Activated T-cell treated with anti-CD3 and anti-CD28 coated beads, Interleukin-2, amount 50 U/mL, for 4 hours (primary cell): ENCODE measurements at regions not wholly inside any gene's neighbourhood (a gene's known extent, or its start where the extent isn't known, plus 50 kb on each side); places are given as distances from the start of the nearest gene placed in this dataset.
"Not testable (repeated sequence)": the region's sequence is repeated elsewhere in the genome, so short reads cannot be mapped to it uniquely, and the experiment has no call there.

ENCODE experiments used
- ATAC-seq, 2 donors: fragments of 200-7000 bp; cut with Tn5 transposase; one replicate each; pipeline ENCODE4 v1.10.0; 2021
- DNase-seq: peaks from one replicate; pipeline ENCODE4 v3.0.0-alpha.2; 2020
- H3K27me3 Mint-ChIP-seq: one replicate; pipeline ENCODE4 v1.8.0; 2021; ENCODE audit warnings: low read depth, mixed read lengths
- H3K36me3 Mint-ChIP-seq: one replicate; pipeline ENCODE4 v1.8.0; 2022; ENCODE audit warnings: mixed read lengths; ENCODE audit not compliant: insufficient read depth
- H3K4me1 Mint-ChIP-seq: one replicate; pipeline ENCODE4 v1.8.0; 2021; ENCODE audit warnings: low read depth, mixed read lengths
- H3K4me3 Mint-ChIP-seq: one replicate; pipeline ENCODE4 v1.8.0; 2021; ENCODE audit warnings: mild to moderate bottlenecking, moderate library complexity, mixed read lengths
- H3K9me3 Mint-ChIP-seq: one replicate; pipeline ENCODE4 v1.8.0; 2021; ENCODE audit warnings: mixed read lengths

DNA sequence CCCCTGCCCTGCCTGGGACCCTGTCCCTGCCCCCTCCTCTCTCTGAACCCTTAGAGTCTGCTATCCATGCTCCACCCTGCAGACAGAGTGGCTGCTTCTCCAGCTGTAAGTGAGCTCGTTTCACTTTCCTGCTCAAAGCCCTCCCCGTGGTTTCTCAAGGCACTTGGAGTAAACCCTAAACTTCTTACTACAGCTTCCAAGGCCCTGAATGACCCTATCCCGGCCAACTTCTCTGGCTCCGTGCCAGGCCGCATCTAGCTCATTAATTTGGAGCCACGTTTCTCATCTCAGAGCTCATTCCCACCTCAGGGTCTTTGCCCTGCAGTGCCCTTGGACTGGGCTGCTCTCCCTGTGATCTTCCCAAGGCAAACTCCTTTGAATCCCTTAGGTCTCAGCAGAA is 235.1 kb upstream of the RUNX1 start:
- no peaks in the 10 kb centered on the region for H3K27me3 Mint-ChIP-seq
- H3K9me3 Mint-ChIP-seq = peaks cover 19% of the 10 kb centered on the region
- H3K4me3 Mint-ChIP-seq = no peak overlapping the region
- no peak for DNase-seq
- no peaks in the 10 kb centered on the region for H3K4me1 Mint-ChIP-seq
- ATAC-seq = no peak
- H3K36me3 Mint-ChIP-seq = peaks cover 4% of the 10 kb centered on the region

DNA sequence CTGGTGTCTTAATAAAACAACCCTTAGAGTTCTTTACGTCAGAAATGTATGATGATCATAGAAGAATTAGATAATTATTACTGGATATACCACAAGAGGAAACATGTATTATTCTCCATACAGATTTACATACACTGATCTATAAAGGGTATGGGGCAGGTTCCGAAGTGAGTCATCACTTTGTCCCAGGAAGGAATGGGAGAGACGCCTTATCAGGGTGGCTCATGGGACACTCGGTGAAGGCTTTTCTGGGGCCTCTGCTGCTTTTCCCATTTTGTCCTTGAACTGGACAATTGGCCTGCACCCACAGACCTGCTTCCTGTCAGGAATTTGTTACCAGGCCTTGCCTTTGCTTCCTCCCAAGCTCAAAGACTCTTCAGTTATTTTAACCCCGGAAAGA is 233.8 kb upstream of the RUNX1 start:
- H3K4me3 Mint-ChIP-seq = no peak overlapping the region
- H3K27me3 Mint-ChIP-seq = no peaks in the 10 kb centered on the region
- peaks cover 2% of the 10 kb centered on the region for H3K36me3 Mint-ChIP-seq
- H3K4me1 Mint-ChIP-seq = no peaks in the 10 kb centered on the region
- peaks cover 13% of the 10 kb centered on the region for H3K9me3 Mint-ChIP-seq
- DNase-seq (no peak), ATAC-seq (no peak)

DNA sequence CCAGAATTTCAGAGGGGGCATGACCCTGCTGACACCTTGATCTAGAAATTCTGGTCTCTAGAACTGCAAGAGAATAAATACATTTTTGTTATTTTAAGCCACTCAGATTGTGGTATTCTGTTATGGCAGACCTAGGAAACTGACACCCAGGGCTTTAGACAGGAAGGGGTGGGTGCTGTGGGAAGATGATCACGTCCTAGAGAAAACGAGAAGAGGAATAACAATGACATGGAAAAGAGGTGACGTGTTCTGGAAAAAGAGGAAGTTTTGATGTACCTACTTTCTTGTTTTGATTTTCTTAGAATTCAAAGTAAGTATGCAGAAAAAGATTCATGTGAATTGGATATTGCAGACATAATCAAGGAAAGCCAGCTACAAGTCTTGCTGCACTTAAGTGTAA is 232.9 kb upstream of the RUNX1 start:
- H3K36me3 Mint-ChIP-seq = peaks cover 2% of the 10 kb centered on the region
- no peak for ATAC-seq
- H3K27me3 Mint-ChIP-seq = no peaks in the 10 kb centered on the region
- H3K9me3 Mint-ChIP-seq = peaks cover 6% of the 10 kb centered on the region
- H3K4me3 Mint-ChIP-seq = no peak overlapping the region
- DNase-seq = no peak
- no peaks in the 10 kb centered on the region for H3K4me1 Mint-ChIP-seq

DNA sequence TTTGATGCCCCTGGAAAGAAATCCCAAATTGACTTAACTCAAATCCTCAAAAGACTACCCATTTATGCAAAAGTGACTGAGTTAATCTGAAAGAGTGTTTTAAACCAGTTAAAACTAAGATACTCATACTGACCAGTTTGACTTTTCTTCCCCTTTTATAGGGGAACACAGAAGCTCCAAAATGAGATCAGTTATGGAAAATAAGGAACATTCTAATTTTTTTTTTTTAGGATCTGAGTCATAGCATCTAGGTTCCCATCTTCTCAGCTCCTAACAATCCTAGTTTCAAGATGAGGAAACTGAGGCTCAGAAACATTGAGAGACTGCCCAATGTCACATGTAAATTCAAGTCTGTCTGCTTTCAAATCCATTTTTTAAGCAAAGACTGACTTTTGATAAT is 231.1 kb upstream of the RUNX1 start:
- Mint-ChIP-seq H3K27me3 (no peaks in the 10 kb centered on the region), H3K9me3 (no peaks in the 10 kb centered on the region), H3K36me3 (no peaks in the 10 kb centered on the region), H3K4me3 (no peak overlapping the region), H3K4me1 (no peaks in the 10 kb centered on the region)
- DNase-seq (no peak), ATAC-seq (no peak)

DNA sequence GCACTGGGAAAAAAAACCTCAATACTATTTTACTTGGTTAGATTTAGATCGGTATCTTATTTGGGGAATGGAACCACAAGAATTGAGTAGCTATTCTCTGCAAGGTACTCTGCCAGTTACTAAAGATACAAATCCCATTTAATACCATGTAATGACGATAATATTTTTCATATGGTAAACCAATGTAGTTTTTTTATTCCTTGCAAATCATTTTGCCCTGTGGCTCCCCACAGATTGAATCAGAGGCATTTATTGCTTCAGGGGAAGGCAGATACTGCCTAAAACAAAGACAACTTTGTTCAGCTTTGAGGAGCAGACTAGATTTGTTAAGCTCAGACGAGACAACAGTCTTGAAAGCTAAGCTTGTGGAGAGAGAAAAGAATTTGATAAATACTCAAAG is 226.7 kb upstream of the RUNX1 start:
- no peak for DNase-seq
- H3K4me3 Mint-ChIP-seq = no peak overlapping the region
- H3K27me3 Mint-ChIP-seq = no peaks in the 10 kb centered on the region
- H3K36me3 Mint-ChIP-seq = no peaks in the 10 kb centered on the region
- no peak for ATAC-seq
- peaks cover 5% of the 10 kb centered on the region for H3K9me3 Mint-ChIP-seq
- no peaks in the 10 kb centered on the region for H3K4me1 Mint-ChIP-seq

DNA sequence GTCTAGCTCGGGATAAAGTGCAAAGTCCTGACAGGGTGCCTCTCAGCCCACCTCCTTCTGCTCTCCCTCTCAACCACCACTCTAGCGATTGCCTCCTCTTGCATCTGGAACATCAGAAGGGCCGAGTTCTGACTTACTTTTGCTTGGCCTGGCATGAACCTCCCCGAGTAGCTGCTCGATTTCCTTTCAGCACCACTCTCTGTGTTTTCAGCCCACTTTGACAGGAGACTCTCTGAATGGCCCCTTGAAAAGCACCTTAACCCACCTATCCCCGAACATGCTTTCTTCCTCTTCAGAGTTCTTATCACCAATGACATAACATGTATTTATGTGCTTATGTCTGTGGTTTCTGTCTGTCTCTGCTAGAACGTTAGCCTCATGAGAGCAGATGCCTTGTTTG is 225.8 kb upstream of the RUNX1 start:
- no peaks in the 10 kb centered on the region for H3K4me1 Mint-ChIP-seq
- DNase-seq = no peak
- H3K27me3 Mint-ChIP-seq = no peaks in the 10 kb centered on the region
- no peak overlapping the region for H3K4me3 Mint-ChIP-seq
- ATAC-seq = no peak
- peaks cover 5% of the 10 kb centered on the region for H3K9me3 Mint-ChIP-seq
- no peaks in the 10 kb centered on the region for H3K36me3 Mint-ChIP-seq

DNA sequence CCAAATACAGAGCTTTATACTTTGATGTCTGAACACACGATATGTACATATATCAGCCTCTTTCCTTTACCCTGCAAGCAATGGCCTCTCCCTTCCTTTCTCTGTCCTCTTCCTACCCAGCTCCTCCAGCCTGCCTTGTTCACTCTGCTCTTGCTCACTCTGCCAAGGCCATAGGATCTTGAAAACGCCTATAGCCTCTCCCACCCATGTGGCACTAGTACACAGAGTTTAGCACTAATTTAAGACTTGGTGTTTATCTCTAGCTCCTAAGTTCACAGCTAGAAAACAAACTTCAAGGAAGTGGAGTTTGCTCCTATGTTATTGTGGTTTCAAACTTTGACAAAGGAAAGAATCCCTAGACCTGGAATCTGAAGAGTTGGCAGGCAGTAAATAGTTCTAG is 225.0 kb upstream of the RUNX1 start:
- no peak for ATAC-seq

DNA sequence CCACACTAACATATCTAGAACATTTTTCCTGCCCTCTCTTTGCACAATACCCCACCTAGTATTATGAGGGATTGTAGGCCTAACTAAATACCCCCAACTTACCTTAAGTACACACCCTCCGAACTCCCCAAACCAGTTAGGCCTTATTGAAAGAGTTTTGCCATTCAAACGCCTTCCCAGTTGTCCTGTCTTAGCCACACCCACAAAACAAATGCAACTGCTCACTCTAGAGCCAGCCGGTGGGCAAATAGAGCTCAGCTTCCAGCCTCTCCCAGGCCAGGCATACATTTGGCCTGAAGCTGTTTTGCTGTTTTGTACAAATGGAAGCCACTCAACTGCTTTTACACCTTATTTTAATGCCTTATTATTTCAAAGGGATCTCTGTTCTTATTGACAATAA is 224.2 kb upstream of the RUNX1 start:
- Mint-ChIP-seq H3K4me3 (no peak overlapping the region), H3K36me3 (no peaks in the 10 kb centered on the region), H3K27me3 (no peaks in the 10 kb centered on the region), H3K9me3 (peaks cover 5% of the 10 kb centered on the region), H3K4me1 (no peaks in the 10 kb centered on the region)
- no peak for DNase-seq
- no peak for ATAC-seq

More for the DNA sequence above, 225.0 kb upstream of the RUNX1 start:
- no peaks in the 10 kb centered on the region for H3K36me3 Mint-ChIP-seq
- H3K9me3 Mint-ChIP-seq = peaks cover 5% of the 10 kb centered on the region
- no peak for DNase-seq
- no peaks in the 10 kb centered on the region for H3K27me3 Mint-ChIP-seq
- no peak overlapping the region for H3K4me3 Mint-ChIP-seq
- H3K4me1 Mint-ChIP-seq = no peaks in the 10 kb centered on the region

DNA sequence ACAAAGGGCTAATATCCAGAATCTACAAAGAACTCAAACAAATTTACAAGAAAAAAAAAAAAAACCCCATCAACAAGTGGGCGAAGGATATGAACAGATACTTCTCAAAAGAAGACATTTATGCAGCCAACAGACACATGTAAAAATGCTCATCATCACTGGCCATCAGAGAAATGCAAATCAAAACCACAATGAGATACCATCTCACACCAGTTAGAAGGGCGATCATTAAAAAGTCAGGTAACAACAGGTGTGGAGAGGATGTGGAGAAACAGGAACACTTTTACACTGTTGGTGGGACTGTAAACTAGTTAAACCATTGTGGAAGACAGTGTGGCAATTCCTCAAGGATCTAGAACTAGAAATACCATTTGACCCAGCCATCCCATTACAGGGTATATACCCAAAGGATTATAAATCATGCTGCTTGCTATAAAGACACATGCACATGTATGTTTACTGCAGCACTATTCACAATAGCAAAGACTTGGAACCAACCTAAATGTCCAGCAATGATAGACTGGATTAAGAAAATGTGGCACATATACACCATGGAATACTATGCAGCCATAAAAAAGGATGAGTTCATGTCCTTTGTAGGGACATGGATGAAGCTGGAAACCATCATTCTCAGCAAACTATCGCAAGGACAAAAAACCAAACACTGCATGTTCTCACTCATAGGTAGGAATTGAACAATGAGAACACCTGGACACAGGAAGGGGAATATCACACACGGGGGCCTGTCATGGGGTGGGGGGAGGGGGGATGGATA is 222.4 kb upstream of the RUNX1 start:
- ATAC-seq, DNase-seq, H3K4me1 Mint-ChIP-seq, H3K9me3 Mint-ChIP-seq, H3K36me3 Mint-ChIP-seq, H3K27me3 Mint-ChIP-seq, H3K4me3 Mint-ChIP-seq: not testable (repeated sequence)

DNA sequence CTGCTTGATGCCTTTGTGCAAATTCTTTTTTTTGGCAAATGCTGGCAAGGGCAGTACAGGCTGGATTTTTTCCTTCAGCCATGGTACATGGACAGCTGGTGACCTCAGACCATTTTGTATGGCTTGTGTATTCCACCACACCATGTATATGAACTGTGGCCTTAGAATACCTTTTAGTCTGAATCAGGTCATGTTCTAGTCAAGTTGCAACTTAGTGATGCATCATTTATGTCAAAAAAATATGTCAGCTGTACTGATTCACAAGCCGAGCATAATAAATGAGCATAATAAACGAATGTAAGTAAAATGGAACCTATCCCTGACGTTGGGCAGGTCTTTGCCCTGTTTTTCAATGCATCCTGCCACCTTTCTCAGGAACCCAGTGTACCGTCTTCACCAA is 219.7 kb upstream of the RUNX1 start:
- H3K27me3 Mint-ChIP-seq = no peaks in the 10 kb centered on the region
- H3K4me3 Mint-ChIP-seq = no peak overlapping the region
- no peaks in the 10 kb centered on the region for H3K4me1 Mint-ChIP-seq
- DNase-seq = no peak
- H3K36me3 Mint-ChIP-seq = no peaks in the 10 kb centered on the region
- peaks cover 5% of the 10 kb centered on the region for H3K9me3 Mint-ChIP-seq
- ATAC-seq = no peak

DNA sequence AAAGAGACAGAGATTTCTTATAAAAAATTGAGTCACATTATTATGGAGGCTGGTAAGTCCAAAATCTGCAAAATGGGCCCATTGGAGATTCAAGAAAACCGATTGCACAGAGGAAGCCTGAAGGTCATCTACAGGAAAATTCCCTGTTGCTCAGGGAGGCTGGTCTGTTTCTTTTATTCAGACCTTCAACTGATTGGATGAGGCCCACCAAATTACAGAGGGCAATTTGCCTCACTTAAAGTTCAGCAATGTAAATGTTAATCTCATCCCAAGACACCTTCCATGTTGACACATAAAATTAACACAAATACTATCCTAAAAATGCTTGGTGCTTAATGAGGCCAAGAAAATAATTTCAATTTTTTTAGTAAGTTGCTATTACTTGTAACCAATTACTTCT is 219.2 kb upstream of the RUNX1 start:
- no peak overlapping the region for H3K4me3 Mint-ChIP-seq
- DNase-seq (no peak), ATAC-seq (no peak)
- H3K9me3 Mint-ChIP-seq = peaks cover 5% of the 10 kb centered on the region
- H3K36me3 Mint-ChIP-seq = no peaks in the 10 kb centered on the region
- no peaks in the 10 kb centered on the region for H3K27me3 Mint-ChIP-seq
- H3K4me1 Mint-ChIP-seq = no peaks in the 10 kb centered on the region

DNA sequence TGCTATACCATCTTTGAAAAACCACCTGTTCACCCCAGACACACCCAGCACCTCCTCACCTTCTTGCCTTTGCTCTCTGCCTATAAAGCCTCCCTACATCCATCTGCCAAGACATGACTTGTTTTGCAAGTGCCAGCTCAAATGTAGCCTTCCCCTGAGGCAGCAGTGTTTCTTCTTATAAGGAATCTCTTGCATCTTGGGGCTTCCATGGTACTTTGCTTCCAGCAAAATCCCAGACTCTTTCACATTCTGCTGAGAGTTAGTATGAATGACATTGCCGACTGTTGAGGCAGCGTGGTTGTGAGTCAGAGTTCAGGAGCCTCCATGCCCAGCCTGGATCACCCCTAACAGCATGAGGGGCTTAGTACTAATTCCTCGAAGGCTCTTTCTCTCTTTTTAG is 217.4 kb upstream of the RUNX1 start:
- Mint-ChIP-seq H3K36me3 (no peaks in the 10 kb centered on the region), H3K27me3 (no peaks in the 10 kb centered on the region), H3K9me3 (no peaks in the 10 kb centered on the region), H3K4me1 (no peaks in the 10 kb centered on the region), H3K4me3 (no peak overlapping the region)
- ATAC-seq (no peak), DNase-seq (no peak)

DNA sequence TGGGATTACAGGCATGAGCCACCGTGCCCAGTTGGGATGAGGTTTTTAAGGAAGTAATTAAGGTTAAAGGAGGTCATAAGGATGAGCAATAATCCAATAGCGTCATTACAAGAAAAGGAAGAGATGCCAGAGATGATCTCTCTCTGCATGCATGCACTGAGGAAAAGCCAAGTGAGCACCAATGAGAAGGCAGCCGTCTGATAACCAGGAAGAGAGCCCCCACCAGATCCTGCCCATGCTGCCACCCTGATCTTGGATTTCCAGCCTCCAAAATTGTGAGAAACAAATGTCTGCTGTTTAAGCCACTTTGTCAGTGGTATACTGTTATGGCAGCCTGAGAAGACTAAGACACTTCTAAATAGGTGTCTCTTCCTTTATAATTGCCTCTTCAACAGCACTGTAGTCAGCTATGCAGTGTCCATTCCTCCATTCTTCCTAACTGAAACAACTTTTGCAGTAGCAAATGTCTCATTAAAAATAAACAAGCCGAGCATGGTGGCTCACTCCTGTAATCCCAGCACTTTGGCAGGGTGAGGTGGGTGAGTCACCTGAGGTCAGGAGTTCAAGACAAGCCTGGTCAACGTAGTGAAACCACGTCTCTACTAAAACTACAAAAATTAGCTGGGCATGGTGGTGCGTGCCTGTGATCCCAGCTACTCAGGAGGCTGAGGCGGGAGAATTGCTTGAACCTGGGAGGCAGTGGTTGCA is 216.2 kb upstream of the RUNX1 start:
- H3K9me3 Mint-ChIP-seq = no peaks in the 10 kb centered on the region
- no peaks in the 10 kb centered on the region for H3K4me1 Mint-ChIP-seq
- no peak for DNase-seq
- no peak for ATAC-seq
- H3K4me3 Mint-ChIP-seq = no peak overlapping the region
- H3K27me3 Mint-ChIP-seq = no peaks in the 10 kb centered on the region
- no peaks in the 10 kb centered on the region for H3K36me3 Mint-ChIP-seq

DNA sequence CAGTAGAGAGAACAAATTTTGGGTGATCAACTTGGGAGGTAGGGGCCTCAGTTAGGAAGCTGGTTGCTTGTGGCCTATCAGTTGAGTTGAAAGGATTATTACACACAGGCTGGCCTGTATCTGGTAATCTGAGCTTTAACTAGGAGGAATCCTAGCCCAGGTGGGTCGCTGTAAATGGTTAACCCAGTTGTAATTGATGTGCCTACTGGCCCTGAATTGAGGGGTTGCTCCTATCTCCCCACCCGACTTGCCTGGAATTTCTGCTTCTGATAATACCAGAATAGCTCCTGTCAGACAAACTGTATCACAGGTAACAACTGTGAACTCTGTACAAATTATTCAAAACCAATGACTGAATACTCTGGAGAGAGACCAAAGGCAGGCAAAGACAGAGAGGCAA is 210.4 kb upstream of the RUNX1 start:
- Mint-ChIP-seq H3K4me3 (no peak overlapping the region), H3K27me3 (no peaks in the 10 kb centered on the region), H3K36me3 (no peaks in the 10 kb centered on the region), H3K9me3 (no peaks in the 10 kb centered on the region), H3K4me1 (peaks cover 6% of the 10 kb centered on the region)
- ATAC-seq (no peak), DNase-seq (no peak)

DNA sequence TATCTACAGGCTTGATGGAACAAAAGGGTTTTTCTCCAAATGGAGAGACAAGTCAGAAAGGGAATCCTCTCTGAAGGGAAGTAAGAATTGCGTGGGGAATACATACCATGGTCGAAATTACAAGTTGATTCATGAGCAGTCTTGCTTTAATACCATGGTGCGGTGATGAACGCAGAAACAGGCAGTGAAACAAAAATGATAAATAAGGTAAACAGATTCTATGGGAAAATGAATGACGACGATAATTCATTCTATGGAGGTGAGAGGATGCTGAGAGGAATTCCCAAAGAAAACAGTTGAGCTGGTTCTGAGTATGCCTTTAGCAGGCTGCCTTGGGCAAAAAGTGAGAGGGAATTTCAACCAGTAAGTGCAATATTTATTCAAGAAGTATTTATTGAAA is 209.4 kb upstream of the RUNX1 start:
- Mint-ChIP-seq H3K27me3 (no peaks in the 10 kb centered on the region), H3K9me3 (no peaks in the 10 kb centered on the region), H3K4me1 (peaks cover 6% of the 10 kb centered on the region), H3K36me3 (no peaks in the 10 kb centered on the region), H3K4me3 (no peak overlapping the region)
- ATAC-seq (no peak), DNase-seq (no peak)
